ENCODE measurements at regions not wholly inside any gene's neighbourhood (a gene's known extent, or its start where the extent isn't known, plus 50 kb on each side); places are given as distances from the start of the nearest gene placed in this dataset.

DNA sequence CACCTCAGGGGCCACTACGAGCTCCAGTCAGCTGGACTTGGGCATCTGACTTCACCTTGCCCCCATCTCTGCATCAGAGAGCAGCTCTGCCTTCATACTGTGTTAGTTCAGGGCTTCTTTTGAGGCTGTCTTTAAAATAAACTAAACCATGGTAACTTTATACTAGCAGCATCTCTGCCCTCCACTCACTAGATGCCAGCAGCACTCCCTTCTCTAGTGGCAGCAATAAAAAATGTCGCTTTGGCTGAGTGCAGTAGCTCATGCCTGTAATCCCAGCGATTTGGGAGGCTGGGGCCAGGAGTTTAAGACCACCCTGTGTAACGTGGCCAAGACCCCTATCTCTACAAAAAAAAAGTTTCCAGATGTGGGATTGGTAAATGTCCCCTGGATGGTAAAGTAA lies 584.4 kb downstream of the INHBA start:
- Histone ChIP-seq H3K9ac (replicated peaks in 1 of 4; ENCODE audit: extremely low read depth in 1 of 4, low read depth in 3 of 4, low read length in 3 of 4) (no peak overlapping the region), H3K56ac (replicated peaks; ENCODE audit: insufficient read length, low read depth, low read length) (no peak overlapping the region), H3K4me2 (ENCODE audit: insufficient read depth in 1 of 2, low read depth in 2 of 2, low read length in 2 of 2) (no peak overlapping the region), H2BK12ac (ENCODE audit: low read depth, low read length) (no peak overlapping the region), H3K18ac (ENCODE audit: extremely low read depth, low read length) (no peak overlapping the region), H3K4ac (replicated peaks; ENCODE audit: insufficient read length, low read depth, low read length) (no peak overlapping the region), H2BK20ac (ENCODE audit: low read length) (no peak overlapping the region), H3K9me3 (ENCODE audit: insufficient read depth in 2 of 2, low read depth in 1 of 2, low read length in 1 of 2) (no peaks in the 10 kb centered on the region), H3K4me3 (ENCODE audit: extremely low read depth in 1 of 4, insufficient read depth in 2 of 4, low read depth in 3 of 4, low read length in 4 of 4) (no peak overlapping the region), H2BK5ac (ENCODE audit: low read depth, low read length) (no peak overlapping the region), H3K36me3 (ENCODE audit: control insufficient read depth in 2 of 4, insufficient read depth in 4 of 4, low read length in 3 of 4) (no peaks in the 10 kb centered on the region), H2BK15ac (ENCODE audit: low read length) (no peak overlapping the region), H3K27ac (ENCODE audit: low read depth, low read length) (no peak overlapping the region), H3K4me1 (replicated peaks in 1 of 4; ENCODE audit: control insufficient read depth in 3 of 4, insufficient read depth in 4 of 4, low read length in 3 of 4) (no peaks in the 10 kb centered on the region; a peak in 1 of 7 replicates), H3K79me2 (ENCODE audit: control insufficient read depth in 1 of 2, insufficient read depth in 2 of 2, low read length in 2 of 2) (no peaks in the 10 kb centered on the region), H4K5ac (ENCODE audit: insufficient read length, low read depth, low read length) (no peak overlapping the region), H2AK5ac (ENCODE audit: low read depth, low read length) (no peak overlapping the region), H4K20me1 (replicated peaks in 1 of 2; ENCODE audit: control insufficient read depth in 1 of 2, insufficient read depth in 2 of 2, low read length in 2 of 2) (no peaks in the 10 kb centered on the region), H4K91ac (replicated peaks; ENCODE audit: insufficient read length, low read length) (no peak overlapping the region), H4K8ac (ENCODE audit: extremely low read depth, insufficient read depth, low read length) (no peak overlapping the region), H3K27me3 (replicated peaks in 1 of 4; ENCODE audit: control insufficient read depth in 3 of 4, extremely low read depth in 1 of 4, insufficient read depth in 3 of 4, low read length in 3 of 4) (no peaks in the 10 kb centered on the region), H3K79me1 (ENCODE audit: low read depth, low read length) (no peaks in the 10 kb centered on the region), H2BK120ac (replicated peaks; ENCODE audit: low read depth, low read length) (no peak overlapping the region), H2AFZ (ENCODE audit: low read length) (no peak overlapping the region), H3K23ac (ENCODE audit: insufficient read length) (no peak overlapping the region), H3K14ac (ENCODE audit: insufficient read length) (no peak overlapping the region), H3K23me2 (ENCODE audit: low read depth, low read length) (no peaks in the 10 kb centered on the region)
- TF ChIP-seq RAD21 (IDR thresholded peaks at IDR 0.05 in 1 of 2, conservative IDR thresholded peaks at IDR 0.05 in 1 of 2; ENCODE audit: low read depth in 2 of 2, low read length in 2 of 2) (peak in 1 of 2 experiments; percentile 7; a peak in 1 of 4 replicates), SP2 (IDR thresholded peaks at IDR 0.05; ENCODE audit: low read length) (no peak)
- FAIRE-seq (no peak), DNase-seq (ENCODE audit: low read depth in 1 of 2, low spot score in 2 of 2) (no peak)
- WGBS, 2 experiments (ENCODE audit: extremely low coverage in 1 of 2, insufficient coverage in 1 of 2, insufficient read length in 1 of 2, insufficient replicate concordance in 2 of 2, low coverage in 1 of 2, low lambda C conversion rate in 2 of 2, missing lambda C conversion rate in 1 of 2), result 68% methylated on average over 4 of the region's 4 CpGs; no CpG with 5 or more reads in 1 of the 2 experiments
- CTCF ChIA-PET (ENCODE audit: partially characterized antibody), result interaction anchor here (4.0 kb wide), 1 partner anchor 12 kb away, joined by 14 read pairs; no protein-coding TSS in a partner anchor
- POLR2A ChIA-PET (ENCODE audit: partially characterized antibody), result no interaction called here
